ENCODE measurements at regions not wholly inside any gene's neighbourhood (a gene's known extent, or its start where the extent isn't known, plus 50 kb on each side); places are given as distances from the start of the nearest gene placed in this dataset.
A peak's percentile ranks its signal among the peaks of the same experiment; 100 is the strongest.
"Not testable (repeated sequence)": the region's sequence is repeated elsewhere in the genome, so short reads cannot be mapped to it uniquely, and the experiment has no call there.

DNA sequence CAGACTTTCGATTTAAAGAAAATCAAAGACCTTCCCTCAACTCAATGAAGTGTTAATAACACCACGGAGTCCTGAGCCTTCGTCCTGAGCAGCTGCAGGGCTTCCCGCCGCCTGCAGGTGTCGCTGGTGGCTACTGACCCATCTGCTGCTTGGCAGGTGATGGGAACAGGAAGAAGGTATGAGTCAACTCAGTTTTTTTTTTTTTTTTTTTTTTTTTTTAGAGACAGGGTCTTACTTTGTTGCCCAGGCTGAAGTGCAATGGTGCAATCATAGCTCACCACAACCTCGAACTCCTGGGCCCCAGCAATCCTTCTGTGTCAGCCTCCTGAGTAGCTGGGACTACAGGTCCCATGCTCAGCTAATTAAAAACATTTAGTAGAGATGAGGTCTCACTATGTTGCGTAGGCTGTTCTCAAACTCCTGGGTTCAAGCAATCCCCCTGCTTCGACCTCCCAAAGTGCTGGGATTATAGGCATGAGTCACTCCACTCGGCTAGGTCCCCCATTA is 185.7 kb upstream of the IL12B start:
- no peaks in the 10 kb centered on the region for H3K9me3 ChIP-seq
- H3K36me3 ChIP-seq, result no peaks in the 10 kb centered on the region
- intact Hi-C loops (cut with DNase I; ENCODE audit: low total_unique reads), result loop anchor here (5.0 to 10.0 kb wide), 2 partner anchors 239 to 401 kb away; partner anchors contain the start of gene ADRA1B
- H3K4me3 ChIP-seq, result no peak overlapping the region
- H3K27me3 ChIP-seq, result no peaks in the 10 kb centered on the region
- peak; percentile 45 to 84 for DNase-seq
- H3K4me1 ChIP-seq, result peaks cover 0 to 24% (median 19%) of the 10 kb centered on the region in 4 donors
- TF ChIP-seq CTCF (IDR thresholded peaks at IDR 0.05), result peak; percentile 57 to 70
- no peak overlapping the region for H3K27ac ChIP-seq

GRCh38 chr5:159518371-159518770 is 188.1 kb upstream of the IL12B start:
- H3K36me3 ChIP-seq, result no peaks in the 10 kb centered on the region
- no peak for TF ChIP-seq CTCF (IDR thresholded peaks at IDR 0.05)
- no peaks in the 10 kb centered on the region for H3K27me3 ChIP-seq
- H3K9me3 ChIP-seq, result no peaks in the 10 kb centered on the region
- H3K4me1 ChIP-seq, result peaks cover 0 to 24% (median 19%) of the 10 kb centered on the region in 4 donors
- DNase-seq, result peak; percentile 31 to 71
- peak overlapping the region; percentile 53 to 73 for H3K27ac ChIP-seq
- intact Hi-C loops (cut with DNase I; ENCODE audit: low total_unique reads), result loop anchor here (5.0 to 10.0 kb wide), 2 partner anchors 236 to 399 kb away; partner anchors contain the start of gene ADRA1B
- H3K4me3 ChIP-seq, result no peak overlapping the region

GRCh38 chr5:159519365-159519764 is 189.1 kb upstream of the IL12B start:
- Histone ChIP-seq H3K4me3 (no peak overlapping the region), H3K27me3 (no peaks in the 10 kb centered on the region), H3K9me3 (no peaks in the 10 kb centered on the region), H3K36me3 (no peaks in the 10 kb centered on the region), H3K4me1 (peaks cover 0 to 24% (median 19%) of the 10 kb centered on the region in 4 donors), H3K27ac (peak overlapping the region; percentile 53 to 73)
- TF ChIP-seq CTCF (IDR thresholded peaks at IDR 0.05), result no peak
- peak; percentile 34 to 75 for DNase-seq
- intact Hi-C loops (cut with DNase I; ENCODE audit: low total_unique reads), result loop anchor here (5.0 to 10.0 kb wide), 2 partner anchors 235 to 398 kb away; partner anchors contain the start of gene ADRA1B

GRCh38 chr5:159522841-159523240 is 192.6 kb upstream of the IL12B start:
- DNase-seq, result no peak
- H3K36me3 ChIP-seq, result no peaks in the 10 kb centered on the region
- H3K4me1 ChIP-seq, result peaks cover 0 to 35% (median 27%) of the 10 kb centered on the region in 4 donors
- intact Hi-C loops (cut with DNase I; ENCODE audit: low total_unique reads), result no loop called here
- no peak for TF ChIP-seq CTCF (IDR thresholded peaks at IDR 0.05)
- no peaks in the 10 kb centered on the region for H3K9me3 ChIP-seq
- H3K4me3 ChIP-seq, result no peak overlapping the region
- no peak overlapping the region for H3K27ac ChIP-seq
- no peaks in the 10 kb centered on the region for H3K27me3 ChIP-seq

GRCh38 chr5:159524279-159524678 is 194.0 kb upstream of the IL12B start:
- DNase-seq; intact Hi-C loops (cut with DNase I; ENCODE audit: low total_unique reads); H3K27me3 ChIP-seq; H3K27ac ChIP-seq; H3K9me3 ChIP-seq; H3K36me3 ChIP-seq; H3K4me3 ChIP-seq: not testable (repeated sequence)
- peaks cover 0 to 21% (median 14%) of the 10 kb centered on the region in 4 donors for H3K4me1 ChIP-seq

GRCh38 chr5:159525117-159525516 is 194.8 kb upstream of the IL12B start:
- intact Hi-C loops (cut with DNase I; ENCODE audit: low total_unique reads), result no loop called here
- peak overlapping the region in 1 of 2 donors; percentile 50 for H3K27ac ChIP-seq
- H3K4me3 ChIP-seq, result no peak overlapping the region
- no peaks in the 10 kb centered on the region for H3K27me3 ChIP-seq
- TF ChIP-seq CTCF (IDR thresholded peaks at IDR 0.05), result peak in 1 of 2 experiments; percentile 14
- H3K36me3 ChIP-seq, result no peaks in the 10 kb centered on the region
- peaks cover 0 to 15% (median 10%) of the 10 kb centered on the region in 4 donors for H3K4me1 ChIP-seq
- DNase-seq, result no peak
- H3K9me3 ChIP-seq, result peaks cover 0 to 5% (median 0%) of the 10 kb centered on the region in 3 donors
